ENCODE measurements at regions not wholly inside any gene's neighbourhood (a gene's known extent, or its start where the extent isn't known, plus 50 kb on each side); places are given as distances from the start of the nearest gene placed in this dataset.
"Not testable (repeated sequence)": the region's sequence is repeated elsewhere in the genome, so short reads cannot be mapped to it uniquely, and the experiment has no call there.

DNA sequence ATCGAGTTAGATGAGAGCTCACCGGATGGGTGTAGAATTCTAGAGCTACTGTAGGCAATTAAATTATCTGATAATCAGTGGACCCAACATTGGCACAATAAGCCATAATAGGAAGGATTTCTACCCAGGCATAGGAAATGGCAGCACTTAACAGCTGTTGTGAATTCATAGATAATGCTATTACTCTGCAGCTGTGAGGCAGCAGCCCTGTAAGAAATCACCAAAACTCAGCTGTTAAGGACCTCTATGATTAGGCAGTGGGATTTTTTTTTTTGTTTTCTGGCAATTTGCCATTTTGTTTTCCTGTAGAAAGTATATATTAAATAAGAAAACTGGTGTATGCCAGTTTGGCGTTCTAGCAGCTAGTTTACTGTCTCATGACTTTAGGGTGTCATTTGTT, 609.1 kb upstream of the SLC35B3 start:
- DNase-seq: no peak

DNA sequence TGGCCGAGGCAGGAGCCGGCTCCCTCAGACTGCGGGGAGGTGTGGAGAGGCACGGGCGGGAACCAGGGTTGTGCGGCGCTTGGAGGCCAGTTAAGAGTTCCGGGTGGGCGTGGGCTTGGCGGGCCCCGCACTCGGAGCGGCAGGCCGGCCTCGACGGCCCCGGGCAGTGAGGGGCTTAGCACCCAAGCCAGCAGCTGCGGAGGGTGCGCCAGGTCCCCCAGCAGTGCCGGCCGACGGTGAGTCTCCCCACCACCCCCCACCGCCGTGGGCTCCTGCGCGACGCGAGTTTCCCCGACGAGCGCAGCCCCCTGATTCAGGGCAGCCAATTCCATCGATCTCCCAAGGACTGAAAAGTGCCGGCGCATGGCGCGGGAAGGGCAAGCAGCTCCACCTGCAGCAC, 605.4 kb upstream of the SLC35B3 start:
- no peak for DNase-seq

- DNase-seq: no peak
Observed at GRCh38 chr6:9039258-9039657, 603.9 kb upstream of the SLC35B3 start.

DNA sequence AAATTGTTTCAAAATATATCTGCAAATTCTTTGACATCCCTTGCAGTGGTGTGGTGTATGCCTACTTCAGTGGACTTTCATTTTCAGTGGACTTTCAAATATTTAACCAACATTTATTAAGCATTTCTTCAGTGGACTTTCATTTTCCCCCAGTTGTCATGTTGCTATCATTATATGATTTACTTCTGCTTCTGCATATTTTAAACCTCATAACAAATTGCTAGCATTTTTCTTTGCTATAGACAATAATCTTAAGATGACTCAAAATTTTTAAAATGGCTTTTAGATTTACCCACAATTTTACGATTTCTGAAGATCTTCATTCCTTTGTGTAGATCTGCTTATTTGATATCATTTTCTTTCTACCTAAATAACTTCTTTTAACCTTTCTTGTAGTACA, 592.7 kb upstream of the SLC35B3 start:
- no peak for DNase-seq

- DNase-seq: no peak
Observed at GRCh38 chr6:9025796-9026394, 590.5 kb upstream of the SLC35B3 start.

DNA sequence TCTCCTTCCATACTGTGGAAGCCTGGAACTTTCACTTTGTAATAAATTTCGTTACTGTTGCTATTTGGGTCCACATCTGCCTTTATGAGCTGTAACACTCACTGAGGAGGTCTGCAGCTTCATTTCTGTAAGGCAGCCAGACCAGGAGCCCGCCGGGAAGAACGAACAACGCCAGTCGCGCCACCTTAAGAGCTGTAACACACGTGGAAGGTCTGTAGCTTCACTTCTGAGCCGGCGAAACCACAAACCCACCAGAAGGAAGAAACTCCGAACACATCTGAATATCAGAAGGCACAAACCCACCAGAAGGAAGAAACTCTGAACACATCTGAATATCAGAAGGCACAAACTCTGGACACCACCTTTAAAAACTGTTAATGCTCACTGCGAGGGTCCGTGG, 589.9 kb upstream of the SLC35B3 start:
- no peak for DNase-seq

DNA sequence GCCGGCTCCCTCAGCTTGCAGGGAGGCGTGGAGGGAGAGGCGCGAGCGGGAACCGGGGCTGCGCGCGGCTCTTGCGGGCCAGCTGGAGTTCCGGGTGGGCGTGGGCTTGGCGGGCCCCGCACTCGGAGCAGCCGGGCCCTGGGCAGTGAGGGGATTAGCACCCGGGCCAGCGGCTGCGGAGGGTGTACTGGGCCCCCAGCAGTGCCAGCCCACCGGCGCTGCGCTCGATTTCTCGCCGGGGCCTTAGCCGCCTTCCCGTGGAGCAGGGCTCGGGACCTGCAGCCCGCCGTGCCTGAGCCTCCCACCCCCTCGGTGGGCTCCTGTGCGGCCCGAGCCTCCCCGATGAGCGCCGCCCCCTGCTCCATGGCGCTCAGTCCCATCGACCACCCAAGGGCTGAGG, 588.9 kb upstream of the SLC35B3 start:
- not testable (repeated sequence) for DNase-seq

- DNase-seq: no peak
Observed at GRCh38 chr6:9020001-9020400, 584.7 kb upstream of the SLC35B3 start.

GRCh38 chr6:9009931-9010330, 574.6 kb upstream of the SLC35B3 start:
- DNase-seq: no peak

DNA sequence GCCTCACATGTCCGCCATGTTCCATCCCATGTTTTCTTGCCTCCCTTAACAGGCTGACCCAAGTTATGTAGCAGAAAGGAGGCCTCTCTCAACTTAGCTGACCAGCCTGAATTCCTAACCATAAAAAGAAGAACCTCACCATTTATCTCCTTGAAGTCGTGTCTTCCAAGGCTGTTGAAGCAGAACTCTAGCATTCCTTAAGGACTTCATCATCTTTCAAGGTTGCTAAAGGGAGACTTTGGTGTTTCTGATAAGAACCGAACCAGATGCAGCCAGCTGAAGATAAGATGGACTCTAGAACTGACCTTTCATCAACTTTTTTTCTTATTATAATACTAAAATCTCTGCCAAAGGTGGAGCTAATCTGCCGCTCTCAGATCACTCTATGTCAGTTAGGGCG, 571.7 kb upstream of the SLC35B3 start:
- DNase-seq: no peak

DNA sequence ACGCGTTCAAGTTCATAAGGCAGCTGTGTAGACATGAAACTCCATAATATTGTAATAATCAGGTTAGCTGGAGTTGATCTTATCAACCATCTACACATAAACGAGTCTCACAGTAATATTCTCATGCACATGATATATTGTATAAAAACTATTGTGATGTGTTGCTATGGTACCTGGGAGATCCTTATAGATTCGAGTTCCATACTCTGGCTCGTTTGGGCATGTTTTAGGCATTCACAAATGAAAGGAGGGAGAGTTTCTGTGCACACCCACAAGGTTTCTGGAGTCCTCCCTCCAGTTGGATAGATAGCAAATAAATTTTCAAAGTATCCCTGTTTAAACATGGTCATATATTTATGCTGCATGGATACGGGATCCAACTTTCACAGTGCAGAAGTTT, 567.5 kb upstream of the SLC35B3 start:
- DNase-seq: peak; percentile 11

DNA sequence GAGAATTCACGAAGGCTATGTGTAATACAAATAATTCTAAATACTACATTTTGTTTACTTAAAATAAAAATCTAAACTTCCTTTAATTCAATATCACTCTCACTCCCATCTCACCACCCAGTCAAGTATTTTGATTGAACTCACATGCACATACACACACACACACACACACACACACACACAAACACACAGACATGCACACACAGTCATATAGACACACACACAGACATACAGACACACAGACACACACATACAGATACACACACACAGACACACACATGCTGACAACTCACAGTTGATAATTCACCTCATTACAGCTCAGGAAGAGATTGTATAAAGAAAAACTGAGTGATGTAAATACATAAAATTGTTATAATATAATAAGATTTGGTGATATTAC, 559.8 kb upstream of the SLC35B3 start:
- no peak for DNase-seq

DNA sequence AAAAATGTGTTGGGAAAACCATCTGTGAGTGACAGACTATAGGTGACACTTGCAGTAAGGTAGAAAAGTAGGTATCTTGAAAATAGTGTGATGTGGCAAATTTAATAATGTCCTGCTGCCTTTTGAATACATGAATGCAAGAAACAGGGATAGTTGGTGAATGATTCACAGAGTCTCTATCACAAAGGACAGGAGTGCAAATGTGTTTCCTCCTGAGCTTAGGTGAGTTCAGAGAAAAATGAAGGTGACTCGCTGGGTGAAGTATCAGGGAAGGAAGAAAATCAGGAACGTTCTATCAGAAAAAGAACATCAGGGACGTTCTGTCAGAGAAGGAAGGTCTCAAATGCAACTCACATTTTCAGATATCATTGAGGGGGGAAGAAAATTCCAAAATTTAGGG, 557.8 kb upstream of the SLC35B3 start:
- DNase-seq: no peak

GRCh38 chr6:8991844-8992243, 556.5 kb upstream of the SLC35B3 start:
- no peak for DNase-seq

- DNase-seq: no peak
Observed at GRCh38 chr6:8990075-8990474, 554.7 kb upstream of the SLC35B3 start.

DNA sequence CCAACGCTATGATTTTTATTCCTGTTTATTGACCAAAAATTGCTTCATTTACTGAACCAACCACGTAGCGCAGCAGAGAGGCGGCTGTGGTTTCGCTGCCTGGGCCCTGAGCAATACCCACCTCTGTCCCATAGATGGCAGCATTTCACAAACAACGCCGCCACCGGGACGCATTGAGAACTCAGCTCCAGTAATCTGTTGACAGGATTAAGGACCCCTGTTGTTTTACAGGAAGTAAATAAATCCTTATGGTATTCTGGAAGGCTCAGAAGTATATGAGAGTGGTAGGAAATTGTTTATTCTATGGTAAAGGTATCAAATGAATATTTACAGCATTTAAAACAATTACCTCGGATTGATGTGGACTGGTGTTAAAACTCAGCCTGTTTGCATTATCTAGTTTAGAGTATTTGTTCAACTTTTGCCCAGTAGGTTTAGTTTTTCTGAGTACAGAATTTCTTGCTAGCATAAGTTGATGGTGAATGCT, 547.9 kb upstream of the SLC35B3 start:
- DNase-seq: peak; percentile 77

- DNase-seq: no peak
Observed at GRCh38 chr6:8982668-8983067, 547.3 kb upstream of the SLC35B3 start.

- no peak for DNase-seq
Observed at GRCh38 chr6:8973395-8973794, 538.0 kb upstream of the SLC35B3 start.

DNA sequence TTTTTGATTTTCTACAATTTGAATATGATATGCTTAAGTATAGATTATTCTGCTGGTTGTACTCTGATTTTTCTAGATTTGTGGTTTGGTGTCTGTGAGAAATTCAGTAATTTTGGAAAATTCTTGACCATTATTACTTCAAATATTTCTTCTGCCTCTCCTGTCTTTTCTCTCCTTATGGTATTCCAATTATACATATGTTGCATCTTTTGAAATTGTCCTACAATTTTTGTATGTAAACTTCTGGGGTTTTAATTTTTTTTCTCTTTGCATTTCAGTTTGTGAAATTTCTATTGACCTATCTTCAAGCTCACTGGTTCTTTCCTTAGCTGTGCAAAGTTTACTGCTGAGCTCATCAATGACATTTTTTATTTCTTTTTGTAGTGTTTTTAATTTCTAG, 534.4 kb upstream of the SLC35B3 start:
- DNase-seq: no peak

GRCh38 chr6:8958894-8959511, 523.7 kb upstream of the SLC35B3 start:
- DNase-seq: no peak

DNA sequence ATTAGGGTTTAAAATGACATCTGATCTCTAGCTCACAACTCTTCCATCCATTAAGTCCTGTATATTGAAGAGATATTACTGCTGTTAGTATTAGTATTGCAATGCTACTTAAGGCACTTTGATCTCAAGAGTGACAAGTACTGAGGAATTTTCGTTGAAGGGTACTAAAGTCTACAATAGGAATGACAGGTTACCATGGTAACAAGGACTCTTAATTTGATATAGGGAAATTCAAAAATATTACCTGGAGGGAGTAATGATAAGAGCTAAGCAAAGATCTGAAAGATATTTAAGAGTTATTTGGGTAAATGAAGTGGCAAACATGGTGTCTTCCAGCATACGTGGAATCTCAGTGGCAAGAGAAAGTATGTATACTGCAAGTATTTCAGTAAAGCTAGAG, 518.0 kb upstream of the SLC35B3 start:
- no peak for DNase-seq

DNA sequence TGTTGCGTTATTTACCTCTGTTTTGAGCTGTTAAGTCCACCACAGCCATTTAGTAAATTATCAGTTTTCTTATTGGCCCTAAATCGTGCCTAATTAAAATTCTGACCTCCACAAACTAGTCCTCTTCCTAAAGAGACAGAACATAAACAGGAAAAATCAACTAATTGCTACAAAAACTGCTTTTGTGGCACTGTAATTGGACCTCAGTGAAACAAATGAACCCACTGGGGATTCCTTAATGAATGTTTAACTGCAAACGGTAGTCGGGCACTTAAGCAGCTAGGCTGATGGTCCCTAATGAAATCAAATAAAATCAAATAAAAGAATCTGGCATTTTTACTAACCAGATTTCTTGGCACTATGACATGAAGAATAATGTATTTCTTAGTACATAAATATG, 513.4 kb upstream of the SLC35B3 start:
- DNase-seq: no peak

DNA sequence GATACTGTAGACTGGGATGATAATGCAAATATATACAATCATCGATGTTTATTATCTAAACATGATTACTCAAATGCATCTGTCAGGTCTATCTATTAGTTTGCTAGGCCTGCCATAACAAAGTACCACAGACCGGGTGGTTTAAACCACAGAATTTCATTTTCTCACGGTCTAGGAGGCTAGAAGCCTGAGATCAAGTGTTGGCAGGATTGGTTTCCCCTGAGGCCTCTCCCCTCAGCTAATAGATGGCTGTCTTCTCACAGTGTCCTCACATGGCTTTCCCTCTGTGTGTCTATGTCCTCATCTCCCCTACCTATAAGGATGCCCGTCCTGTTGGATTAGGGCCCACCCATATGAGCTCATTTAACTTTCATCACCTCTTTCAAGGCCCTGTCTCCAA, 512.6 kb upstream of the SLC35B3 start:
- DNase-seq: no peak

DNA sequence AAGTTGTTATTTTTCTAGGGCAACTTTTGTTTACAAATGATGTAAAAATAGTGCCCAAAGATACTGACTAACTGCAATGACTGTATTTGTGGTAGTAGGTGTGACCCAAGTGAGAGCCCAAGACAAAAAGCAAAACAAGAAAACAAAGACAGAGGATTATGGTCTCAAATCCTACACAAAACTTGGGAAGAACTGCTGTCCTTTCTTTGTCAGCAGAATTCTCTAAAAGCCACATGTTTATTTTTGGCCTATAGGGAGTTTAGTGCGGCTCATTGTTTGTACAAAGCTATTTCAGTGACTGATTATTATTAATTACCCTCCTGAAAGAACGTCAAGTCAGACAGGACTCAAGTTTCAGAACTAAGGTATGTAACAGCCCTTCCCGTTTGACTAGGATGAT, 509.2 kb upstream of the SLC35B3 start:
- DNase-seq: no peak

- DNase-seq: no peak
Observed at GRCh38 chr6:8943073-8943472, 507.7 kb upstream of the SLC35B3 start.

Measured in COR-L47 (cell line).